HL-60/S4 (cell line): ENCODE measurements at regions not wholly inside any gene's neighbourhood (a gene's known extent, or its start where the extent isn't known, plus 50 kb on each side); places are given as distances from the start of the nearest gene placed in this dataset.

Experiments used
- in situ Hi-C: fragments of 300-500 bp; cut with MboI; formaldehyde crosslinking; loops from 2 replicates; pipeline ENCODE4 v1.14.3; 2022; ENCODE audit warnings: low sequenced_read_pairs

DNA sequence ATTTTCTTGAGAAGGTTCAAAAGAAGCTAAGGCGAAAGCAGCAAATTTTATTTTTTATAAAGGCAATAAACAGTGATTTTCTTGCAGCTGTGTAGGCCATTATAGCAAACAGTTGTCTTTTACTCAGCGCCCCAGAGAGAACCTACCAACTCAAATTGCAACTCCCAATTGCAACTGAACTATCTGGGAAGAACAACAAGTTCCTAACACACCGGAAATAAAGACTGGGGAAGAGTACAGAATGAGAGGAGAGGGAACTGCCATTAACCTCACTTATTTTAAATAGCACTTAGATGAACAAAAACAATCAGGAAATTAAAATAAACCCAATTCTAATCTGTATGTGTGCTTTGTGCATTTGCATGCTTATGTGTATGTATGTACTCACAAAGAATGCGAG is 171.1 kb downstream of the KCTD12 start:
- in situ Hi-C loops = no loop called here

DNA sequence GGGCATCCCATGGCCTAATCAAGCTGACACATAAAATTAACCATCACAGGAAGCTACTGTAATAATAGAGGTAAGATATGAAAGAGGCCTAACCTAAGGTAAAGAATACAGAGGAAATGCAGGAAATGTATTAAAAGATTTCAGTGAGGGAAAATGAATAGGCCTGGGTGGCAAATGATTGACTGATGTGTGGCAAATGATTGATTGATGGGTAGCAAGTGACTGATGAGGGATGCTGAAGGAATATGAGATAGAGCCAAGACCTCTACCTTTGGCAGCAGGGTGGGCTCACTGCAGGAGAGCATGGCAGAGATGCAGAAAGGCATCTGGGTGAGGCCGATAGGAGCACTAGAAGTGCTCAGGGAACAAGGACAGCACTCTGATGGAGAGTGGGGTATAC is 172.9 kb downstream of the KCTD12 start:
- in situ Hi-C loops = no loop called here

DNA sequence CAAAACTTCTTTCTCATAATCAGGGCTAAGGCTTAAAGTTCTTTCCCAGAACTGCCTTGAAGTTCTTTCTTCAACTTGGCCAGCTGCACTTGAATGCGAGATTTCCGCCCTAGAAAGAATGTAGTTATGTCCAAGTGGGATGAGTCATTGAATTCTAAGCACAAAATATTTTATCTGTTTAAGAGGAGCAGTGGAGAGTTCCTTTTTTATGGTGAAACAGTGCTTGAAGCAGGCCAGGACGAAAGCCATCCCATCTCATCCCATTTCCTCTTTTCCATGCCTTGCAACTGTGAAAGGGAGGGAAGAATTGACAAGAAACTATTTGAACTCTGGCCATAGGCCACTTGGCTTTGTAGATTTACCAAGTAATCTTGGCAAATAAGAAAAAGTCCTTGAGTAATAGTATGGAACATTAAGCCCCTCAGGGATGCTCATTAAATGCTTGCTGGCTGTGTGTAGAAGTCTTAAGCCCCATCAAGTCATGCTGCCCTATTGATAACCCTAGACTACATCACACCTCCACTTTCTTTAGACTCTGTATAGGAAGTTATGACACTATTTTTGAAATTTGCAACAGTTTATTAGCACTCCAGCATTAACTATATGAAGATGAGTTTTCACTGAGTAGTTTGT is 174.5 kb downstream of the KCTD12 start:
- in situ Hi-C loops = no loop called here

DNA sequence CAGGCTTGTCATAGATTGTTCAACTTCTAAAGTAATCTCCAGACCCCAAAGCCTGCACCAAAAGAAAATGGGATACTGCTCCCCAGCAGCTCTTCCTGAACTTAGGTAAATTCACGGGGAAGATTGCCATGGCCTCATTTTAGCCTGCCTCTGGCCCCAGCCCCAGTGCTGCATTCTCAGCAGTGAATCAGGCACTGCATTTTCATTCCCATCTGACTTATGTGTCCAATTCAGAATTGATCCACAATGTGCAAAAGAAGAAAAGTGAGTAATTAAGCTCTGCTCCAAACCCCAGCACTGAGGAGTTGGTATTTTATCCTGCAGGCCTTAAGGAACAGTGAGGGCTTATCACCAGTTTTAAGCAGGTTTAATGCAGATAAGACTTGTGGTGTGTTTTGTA is 176.4 kb downstream of the KCTD12 start:
- in situ Hi-C loops = no loop called here

DNA sequence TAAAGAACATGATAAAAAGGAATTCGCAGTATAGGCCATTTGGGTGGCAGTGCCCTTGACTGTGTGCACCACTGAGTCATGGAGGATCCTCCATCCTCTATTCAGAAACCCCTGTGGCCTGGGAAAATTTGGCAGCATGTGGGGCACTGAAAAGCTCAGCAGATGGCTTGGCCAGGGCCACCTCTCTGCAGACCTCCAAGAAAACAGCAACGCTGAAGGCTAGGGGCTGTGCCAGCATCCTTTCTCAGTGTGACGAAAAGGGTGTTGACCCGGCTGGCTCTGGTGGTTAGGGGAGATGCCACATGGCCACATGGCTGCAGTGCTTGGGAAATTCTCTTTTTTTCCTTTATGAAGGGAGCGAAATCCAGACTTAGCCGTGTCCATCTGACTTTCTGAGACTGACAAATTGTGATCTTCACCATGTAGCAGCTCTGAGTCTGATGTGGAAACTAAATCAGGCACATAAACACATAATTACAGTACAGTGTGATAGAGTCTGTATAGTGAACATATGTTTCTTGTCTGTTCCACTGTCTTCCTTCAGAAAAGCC is 178.0 kb downstream of the KCTD12 start:
- in situ Hi-C loops = no loop called here

GRCh38 chr13:76707360-76707759 is 178.8 kb downstream of the KCTD12 start:
- in situ Hi-C loops = no loop called here

GRCh38 chr13:76703621-76704288 is 182.4 kb downstream of the KCTD12 start:
- in situ Hi-C loops = no loop called here

- in situ Hi-C loops = no loop called here
These were observed 183.0 kb downstream of the KCTD12 start for GRCh38 chr13:76703216-76703615.

- in situ Hi-C loops = no loop called here
These were observed 188.9 kb downstream of the KCTD12 start for GRCh38 chr13:76697288-76697687.

- in situ Hi-C loops = no loop called here
These were observed 189.8 kb downstream of the KCTD12 start for GRCh38 chr13:76696370-76696769.

- in situ Hi-C loops = no loop called here
These were observed 193.1 kb downstream of the KCTD12 start for GRCh38 chr13:76693086-76693485.

- in situ Hi-C loops = no loop called here
These were observed 193.9 kb downstream of the KCTD12 start for GRCh38 chr13:76692346-76692745.

DNA sequence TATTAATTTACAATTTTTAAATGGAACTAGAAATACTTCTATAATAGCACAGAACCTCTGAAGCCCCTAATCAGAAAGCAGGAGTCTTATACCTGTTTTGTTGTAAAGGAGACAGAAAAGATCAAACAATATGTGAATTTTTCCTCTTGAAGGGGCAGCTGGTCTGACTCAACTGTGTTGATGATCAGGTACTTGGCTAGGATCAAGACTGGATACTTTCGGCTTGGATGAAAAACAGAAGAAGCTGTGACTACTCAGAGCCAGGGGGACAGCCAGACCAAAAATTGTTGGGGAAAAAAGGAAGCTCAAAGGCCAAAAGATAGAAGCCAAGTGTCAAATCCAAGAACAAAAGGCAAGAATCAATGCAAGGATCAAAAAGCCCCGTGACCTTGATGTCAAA is 195.6 kb downstream of the KCTD12 start:
- in situ Hi-C loops = no loop called here

DNA sequence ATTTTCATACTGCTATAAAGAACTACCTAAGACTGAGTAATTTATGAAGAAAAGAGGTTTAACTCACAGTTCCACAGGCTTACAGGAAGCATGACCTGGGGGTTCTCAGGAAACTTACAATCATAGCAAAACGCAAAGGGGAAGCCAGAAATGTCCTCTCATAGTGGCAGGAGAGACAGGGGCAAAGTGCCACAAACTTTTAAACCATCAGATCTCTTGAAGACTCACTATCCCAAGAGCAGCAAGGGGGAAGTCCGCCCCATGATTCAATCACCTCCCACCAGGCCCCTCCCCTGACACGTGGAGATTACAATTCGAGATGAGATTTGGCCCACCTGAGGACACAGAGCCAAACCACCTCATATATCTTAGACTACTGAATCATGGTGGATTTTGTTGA is 198.7 kb downstream of the KCTD12 start:
- in situ Hi-C loops = no loop called here

DNA sequence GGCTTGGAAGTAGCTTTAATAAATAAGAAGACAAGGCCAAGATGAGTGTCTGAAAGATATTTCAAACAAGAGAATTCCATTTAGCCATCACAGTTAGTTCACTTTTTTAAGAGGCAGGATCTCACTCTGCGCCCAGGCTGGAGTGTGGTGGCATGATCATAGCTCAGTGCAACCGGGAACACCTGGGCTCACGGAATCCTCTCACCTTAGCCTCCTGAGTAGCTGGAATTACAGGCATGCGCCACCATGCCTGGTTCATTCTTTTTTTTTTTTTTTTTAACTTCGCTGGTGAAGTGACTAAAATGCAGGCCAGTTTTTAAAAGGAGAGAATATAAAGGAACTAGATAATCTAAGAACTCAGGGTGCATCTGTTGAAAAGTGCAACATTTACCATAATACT is 200.3 kb downstream of the KCTD12 start:
- in situ Hi-C loops = no loop called here

DNA sequence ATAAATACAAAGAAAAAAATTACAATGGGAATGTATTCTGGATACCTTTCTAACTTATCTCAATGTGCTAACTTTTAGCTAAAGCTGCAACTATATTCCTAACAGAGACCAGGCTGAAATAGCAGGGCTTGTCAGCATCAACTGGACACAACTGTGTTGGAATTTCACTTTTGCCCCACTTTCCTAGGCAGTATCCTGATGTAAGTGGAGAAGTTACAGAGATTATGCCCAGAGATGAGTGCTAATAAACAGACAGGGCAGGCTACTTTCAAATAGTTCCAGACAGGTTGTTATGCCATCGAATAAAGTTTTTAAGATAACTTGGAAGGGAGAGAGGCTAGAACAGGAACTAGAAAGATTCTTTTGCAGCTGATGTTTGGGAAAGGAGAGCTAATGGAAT is 201.9 kb downstream of the KCTD12 start:
- in situ Hi-C loops = no loop called here

GRCh38 chr13:76683854-76684253 is 202.4 kb downstream of the KCTD12 start:
- in situ Hi-C loops = no loop called here

- in situ Hi-C loops = no loop called here
These were observed 203.0 kb downstream of the KCTD12 start for GRCh38 chr13:76683168-76683567.

DNA sequence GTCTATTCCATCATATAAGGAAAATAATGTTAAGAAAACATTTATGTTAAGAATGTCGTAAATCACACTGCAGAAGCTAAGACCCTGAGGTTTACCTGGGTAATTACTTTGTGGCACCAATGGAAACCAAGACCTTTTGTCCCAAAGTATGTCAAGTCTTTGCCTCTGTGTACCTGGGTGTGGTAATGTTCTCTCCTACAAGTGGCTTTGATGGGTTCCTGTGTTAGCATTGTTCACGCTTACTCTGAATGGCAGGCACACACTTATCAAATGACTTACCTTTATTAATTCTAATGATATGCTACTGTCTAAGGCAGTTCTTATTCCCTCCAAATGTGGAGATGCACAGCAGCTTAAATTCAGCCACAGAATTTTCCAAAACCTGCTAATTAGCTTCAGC is 206.1 kb downstream of the KCTD12 start:
- in situ Hi-C loops = no loop called here

DNA sequence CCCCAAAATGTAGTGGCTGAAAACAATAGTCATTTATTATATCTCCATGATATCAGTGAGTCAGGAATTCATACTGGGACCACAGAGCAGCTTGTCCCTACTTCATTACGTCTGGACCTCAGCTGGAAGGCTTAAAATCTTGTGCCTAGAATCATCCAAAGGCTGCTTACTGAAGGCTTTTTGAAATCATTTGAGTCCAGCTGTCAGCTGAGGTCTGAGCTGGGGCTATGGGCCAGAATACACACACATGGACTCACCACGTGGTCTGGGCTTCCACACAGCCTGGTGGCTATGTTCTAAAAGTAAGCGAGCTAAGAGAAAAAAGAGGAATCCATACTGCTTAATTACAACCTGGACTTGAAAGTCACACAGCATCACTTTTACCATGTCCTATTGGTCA is 209.2 kb downstream of the KCTD12 start:
- in situ Hi-C loops = no loop called here

DNA sequence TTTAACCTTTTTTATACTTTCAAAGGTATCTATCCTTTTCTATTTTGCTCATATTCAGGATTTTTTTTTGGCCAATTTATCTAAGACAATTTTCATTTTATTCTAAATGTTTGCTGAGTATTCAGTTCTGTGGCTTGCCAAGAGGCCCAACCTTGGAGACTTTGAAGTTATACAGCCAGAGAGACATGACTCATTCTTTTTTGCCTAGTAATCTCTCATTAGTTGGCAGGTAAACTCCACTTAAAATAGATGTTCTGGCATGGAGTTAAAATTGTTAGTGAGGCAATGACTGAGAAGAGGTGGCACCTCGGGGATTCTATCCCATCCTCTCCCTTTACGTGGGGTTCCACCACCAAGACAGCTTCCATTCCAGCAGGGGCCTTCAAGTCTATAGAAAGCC is 213.8 kb downstream of the KCTD12 start:
- in situ Hi-C loops = no loop called here

GRCh38 chr13:76668716-76669115 is 217.5 kb downstream of the KCTD12 start:
- in situ Hi-C loops = loop anchor here (10.0 kb wide), 1 partner anchor 226 kb away; no protein-coding TSS in a partner anchor
